GM18499 (cell line): ENCODE measurements at regions not wholly inside any gene's neighbourhood (a gene's known extent, or its start where the extent isn't known, plus 50 kb on each side); places are given as distances from the start of the nearest gene placed in this dataset.
"Not testable (repeated sequence)": the region's sequence is repeated elsewhere in the genome, so short reads cannot be mapped to it uniquely, and the experiment has no call there.

ENCODE experiments used
- ATAC-seq: cut with Tn5 transposase; IDR thresholded peaks from one replicate; pipeline ENCODE4 v1.9.1; 2021; ENCODE audit warnings: moderate number of reproducible peaks; ENCODE audit not compliant: insufficient read depth, unreplicated experiment

DNA sequence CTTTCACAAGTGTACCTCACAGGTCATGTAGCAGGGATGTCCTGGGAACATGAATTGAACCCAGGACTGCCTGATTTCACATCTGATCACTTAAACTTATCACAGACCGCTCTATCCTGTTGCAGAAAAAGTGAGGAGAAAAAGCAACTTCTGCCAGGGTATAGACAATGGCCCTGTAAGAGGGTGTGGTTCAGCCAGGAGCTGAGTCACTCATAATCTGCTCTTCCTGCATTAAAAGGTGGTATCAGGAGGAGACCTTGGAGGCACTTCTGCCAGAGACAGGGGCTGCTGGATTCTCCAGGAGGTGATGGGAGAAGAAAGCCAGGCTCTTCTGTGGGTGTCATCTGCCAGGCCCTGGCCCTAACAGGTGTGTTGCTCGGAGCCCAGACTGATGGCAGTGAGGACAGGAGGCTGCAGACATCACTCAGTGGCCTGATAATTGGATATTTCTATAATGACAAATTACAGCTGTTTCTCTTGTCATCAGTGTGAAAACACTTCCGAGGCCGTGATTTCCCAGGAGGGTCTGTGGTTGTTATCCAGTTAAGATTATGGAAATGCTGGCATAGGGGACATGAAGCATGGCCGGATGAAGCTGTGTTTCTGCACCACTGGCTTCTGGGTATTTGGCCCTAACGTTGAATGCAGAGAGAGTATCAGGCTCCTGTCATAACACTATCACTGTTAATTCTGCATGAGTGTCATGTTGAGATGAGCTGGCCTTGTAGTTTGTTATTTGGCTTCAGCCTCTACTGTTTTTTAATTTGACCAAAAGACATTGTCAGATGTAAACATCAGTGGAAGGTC, 125.1 kb upstream of the ZBED5 start:
- ATAC-seq: no peak

DNA sequence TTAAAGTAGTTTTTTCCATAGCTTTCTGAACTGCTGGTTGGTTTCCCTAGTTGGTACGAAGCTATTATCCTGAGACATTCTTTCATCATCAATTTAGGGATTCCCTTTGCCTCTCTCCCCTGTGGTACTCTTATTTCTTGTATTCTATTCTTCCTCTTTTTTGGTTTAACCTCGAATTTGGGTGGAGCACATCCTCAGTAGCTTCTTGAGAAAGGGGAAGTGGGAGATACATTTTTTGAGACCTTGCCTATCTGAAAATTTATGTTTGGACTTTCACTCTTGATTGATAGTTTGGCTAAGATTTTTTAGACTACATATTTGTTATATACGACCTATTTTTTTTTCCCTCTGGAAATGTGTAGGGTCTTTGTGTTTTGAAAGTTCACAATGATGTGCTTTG, 121.7 kb upstream of the ZBED5 start:
- ATAC-seq: no peak

DNA sequence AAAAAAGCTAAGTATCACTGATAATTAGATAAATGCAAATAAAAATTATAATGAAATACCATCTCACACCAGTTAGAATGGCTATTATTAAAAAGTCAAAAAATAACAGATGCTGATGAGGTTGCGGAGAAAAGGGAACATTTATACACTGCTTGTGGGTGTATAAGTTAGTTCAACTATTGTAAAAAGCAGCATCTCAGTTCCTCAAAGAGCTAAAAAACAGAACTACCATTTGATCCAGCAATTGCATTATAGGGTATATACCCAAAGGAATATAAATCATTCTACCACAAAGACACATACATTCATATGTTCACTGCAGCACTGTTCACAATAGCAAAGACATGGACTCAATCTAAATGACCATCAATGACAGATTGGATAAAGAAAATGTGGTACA, 120.3 kb upstream of the ZBED5 start:
- ATAC-seq: no peak

DNA sequence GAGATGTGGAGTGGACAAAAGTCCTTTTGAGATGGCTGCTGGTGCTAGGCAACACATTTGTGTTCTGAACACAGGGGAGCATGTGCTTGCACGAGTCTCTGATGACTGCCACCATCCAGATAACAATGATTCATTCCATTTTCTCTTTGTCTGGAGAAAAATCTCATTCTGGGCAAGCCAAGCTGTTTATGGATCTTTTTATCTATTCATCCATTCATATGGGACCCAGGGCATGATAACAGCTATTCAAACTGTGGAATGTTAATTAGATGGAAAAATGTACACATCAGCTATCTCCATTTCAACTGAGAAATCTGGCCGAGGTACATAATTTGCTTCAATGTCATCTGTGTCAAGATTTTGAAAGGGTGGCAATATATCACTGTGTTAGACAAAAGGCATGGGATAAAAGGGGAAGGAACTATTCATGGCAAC, 117.5 kb upstream of the ZBED5 start:
- ATAC-seq: no peak

- no peak for ATAC-seq
These were observed 115.6 kb upstream of the ZBED5 start for GRCh38 chr11:10973416-10973815.

- ATAC-seq: no peak
These were observed 113.1 kb upstream of the ZBED5 start for GRCh38 chr11:10970926-10971325.

- ATAC-seq: no peak
These were observed 111.5 kb upstream of the ZBED5 start for GRCh38 chr11:10969387-10969786.

DNA sequence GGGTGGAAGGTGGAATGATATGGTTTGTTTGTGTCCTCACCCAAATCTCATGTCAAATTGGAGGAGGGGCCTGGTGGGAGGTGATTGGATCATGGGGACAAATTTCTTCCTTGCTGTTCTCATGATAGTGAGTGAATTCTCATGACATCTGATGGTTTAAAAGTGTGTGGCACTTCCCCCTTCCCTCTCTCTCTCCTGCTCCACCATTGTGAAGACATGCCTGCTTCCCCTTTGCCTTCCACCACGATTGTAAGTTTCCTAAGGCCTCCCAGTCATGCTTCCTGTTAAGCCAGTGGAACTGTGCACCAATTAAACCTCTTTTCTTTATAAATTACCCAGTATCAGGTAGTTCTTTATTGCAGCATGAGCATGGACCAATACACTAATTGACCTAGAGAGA, 99.0 kb upstream of the ZBED5 start:
- ATAC-seq: not testable (repeated sequence)

- ATAC-seq: no peak
These were observed 97.8 kb upstream of the ZBED5 start for GRCh38 chr11:10955616-10956015.

GRCh38 chr11:10954184-10954583, 96.3 kb upstream of the ZBED5 start:
- no peak for ATAC-seq

DNA sequence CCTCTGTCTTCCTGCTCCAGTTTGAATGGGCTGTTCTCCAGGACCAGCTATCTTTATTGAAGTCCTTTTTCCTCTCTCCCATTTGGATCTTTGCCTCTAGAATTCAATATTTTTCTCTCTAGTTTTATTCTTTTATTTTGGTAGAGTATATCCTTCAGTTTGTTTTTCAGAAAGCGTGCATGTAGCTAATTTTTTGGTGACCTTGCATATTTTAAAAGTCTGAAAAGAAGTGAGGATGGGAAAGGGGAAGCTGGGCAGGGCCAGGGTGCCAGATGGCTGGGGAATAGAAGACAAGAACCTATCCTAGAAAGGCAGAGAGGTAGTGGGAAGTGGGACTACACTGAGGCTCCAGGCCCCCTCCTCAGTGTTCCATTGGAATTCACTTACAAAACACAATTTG, 95.0 kb upstream of the ZBED5 start:
- no peak for ATAC-seq

DNA sequence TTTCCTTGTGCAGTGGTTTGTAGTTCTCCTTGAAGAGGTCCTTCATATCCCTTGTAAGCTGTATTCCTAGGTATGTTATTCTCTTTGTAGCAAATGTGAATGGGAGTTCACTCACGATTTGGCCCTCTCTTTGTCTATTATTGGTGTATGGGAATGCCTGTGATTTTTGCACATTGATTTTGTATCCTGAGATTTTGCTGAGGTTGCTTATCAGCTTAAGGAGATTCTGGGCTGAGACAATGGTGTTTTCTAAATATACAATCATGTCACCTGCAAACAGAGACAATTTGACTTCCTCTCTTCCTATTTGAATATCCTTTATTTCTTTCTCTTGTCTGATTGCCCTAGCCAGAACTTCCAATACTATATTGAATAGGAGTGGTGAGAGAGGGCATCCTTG, 90.1 kb upstream of the ZBED5 start:
- ATAC-seq: not testable (repeated sequence)

- no peak for ATAC-seq
These were observed 88.2 kb upstream of the ZBED5 start for GRCh38 chr11:10946072-10946471.

DNA sequence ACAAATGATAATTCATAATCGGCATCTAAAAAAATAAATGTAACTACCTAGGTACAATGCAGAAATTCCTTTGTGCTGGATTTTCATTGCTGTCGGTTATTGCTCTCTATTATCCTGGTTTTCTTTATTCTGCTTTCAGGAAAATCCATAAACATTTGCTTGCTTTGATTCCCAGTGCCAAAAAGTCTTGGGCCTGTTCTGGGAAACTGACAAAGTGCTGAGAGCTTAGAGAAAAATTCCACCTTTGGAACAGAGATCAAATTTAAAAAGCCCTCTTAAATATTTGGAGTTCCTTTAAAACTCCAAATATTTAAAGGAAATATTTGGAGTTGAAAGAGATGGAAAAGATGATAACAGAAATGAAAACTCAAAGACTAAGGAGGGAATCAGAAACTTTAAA, 87.3 kb upstream of the ZBED5 start:
- no peak for ATAC-seq

DNA sequence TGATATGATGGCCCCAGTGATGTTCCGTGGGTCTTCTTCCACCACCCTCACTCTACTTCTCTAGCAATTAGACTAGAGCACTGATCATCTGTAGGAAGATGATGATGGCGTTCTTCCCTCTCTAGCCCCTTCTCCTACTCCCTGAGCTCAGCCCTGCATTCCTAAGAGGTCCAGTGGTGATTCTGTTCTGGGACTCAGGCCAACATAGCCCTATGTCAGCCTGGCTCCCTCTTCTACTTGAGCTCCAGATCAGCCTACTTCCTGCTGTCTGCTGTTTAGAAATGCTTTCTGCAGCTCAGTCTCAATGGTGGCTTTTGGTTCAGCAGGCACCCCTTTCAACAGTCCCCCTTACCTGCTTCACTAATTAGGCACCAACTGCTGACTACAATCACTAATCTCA, 86.1 kb upstream of the ZBED5 start:
- no peak for ATAC-seq

- ATAC-seq: no peak
These were observed 84.8 kb upstream of the ZBED5 start for GRCh38 chr11:10942620-10943019.

GRCh38 chr11:10941871-10942270, 84.0 kb upstream of the ZBED5 start:
- ATAC-seq: no peak

DNA sequence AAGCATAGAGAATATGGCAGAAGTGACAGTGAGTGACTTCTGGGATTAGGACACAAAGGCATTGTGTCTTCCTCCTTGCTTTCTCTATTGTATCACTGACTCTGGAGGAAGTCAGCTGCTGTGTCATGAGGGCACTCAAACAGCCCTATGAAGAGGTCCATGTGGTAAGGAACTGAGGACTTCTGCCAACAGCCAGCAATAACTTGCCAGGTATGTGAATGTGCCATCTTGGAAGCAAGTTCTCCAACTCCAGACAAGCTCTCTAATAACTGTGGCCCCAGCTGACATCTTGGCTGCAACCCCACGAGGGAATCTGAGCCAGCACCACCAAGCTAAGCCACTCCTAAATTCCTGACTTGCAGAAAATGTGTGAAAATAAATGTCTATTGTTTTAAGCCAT, 83.6 kb upstream of the ZBED5 start:
- no peak for ATAC-seq

DNA sequence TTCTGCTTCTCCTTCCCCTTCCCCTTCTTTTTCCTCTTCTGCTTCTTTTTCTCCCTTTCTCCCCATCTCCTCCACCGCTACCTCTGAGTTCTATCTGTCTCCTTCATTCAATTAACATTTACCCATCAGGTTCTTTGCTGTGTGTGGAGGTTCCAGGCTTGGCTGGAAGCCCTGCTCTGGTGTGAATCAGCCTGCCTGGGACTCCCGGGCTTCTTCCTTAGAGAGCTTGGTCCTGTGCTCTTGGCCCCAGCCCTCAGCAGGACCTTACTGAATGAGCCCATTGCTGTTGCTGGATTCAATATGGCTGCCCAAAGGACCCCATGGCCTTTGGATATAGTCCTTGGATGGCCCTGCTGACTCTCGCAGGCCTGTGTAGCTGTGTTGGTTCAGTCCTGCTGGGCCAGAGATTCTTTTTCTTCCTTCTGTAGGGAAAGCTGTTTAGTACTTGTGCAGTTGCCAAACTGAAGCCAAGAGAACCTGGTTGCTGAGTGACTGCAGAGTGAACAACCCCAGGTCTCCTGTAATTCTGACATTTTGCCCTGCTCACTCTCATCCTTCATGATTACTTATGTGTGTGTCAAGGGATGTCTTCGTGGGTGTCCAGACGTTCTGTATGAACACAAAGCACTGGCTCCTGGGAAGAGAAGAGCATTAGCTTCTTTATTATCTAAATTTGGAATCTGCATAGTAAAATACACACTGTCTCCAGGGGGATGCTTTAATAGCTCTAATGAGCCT, 81.0 kb upstream of the ZBED5 start:
- no peak for ATAC-seq

DNA sequence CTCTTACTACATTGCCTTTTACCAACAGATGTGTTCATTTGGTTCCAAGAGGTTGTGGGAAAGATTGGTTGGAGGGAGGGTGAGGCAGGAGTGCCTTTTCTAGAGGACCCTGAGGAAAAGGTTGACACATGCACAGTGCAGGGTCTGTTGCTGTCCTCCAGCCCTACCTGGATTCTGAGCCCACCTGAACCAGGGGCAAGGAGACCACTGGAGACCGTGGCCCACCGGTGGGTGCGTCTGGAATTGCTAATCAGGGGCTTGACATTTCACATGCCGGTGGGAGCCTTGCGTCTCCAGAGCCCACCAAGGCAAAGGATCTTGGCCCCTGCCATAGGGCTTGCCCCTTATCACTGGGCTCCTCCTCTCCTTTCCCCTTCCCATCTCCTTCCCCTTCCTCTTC, 80.4 kb upstream of the ZBED5 start:
- no peak for ATAC-seq

DNA sequence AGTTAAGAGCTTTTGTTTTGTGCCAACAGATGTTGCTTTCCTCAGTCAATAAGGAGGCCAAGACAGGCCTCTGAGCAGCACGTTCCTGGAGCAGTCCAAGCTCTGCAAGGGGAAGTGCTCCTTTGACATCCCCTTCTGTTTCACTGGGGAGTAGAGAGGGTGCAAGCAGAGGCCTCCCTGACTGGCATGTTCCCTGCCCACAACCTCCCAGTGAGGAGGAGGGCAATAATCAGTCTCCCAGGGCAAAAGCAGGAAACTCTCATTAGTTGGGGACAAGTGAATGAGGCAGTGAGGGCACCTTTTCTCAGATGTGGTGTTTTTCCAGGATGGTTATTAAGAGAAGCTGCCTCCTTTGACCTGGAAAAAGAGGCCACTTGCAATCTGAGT, 79.5 kb upstream of the ZBED5 start:
- ATAC-seq: no peak
